Pancreas (tissue), 10 donors: ENCODE measurements at regions not wholly inside any gene's neighbourhood (a gene's known extent, or its start where the extent isn't known, plus 50 kb on each side); places are given as distances from the start of the nearest gene placed in this dataset.

Experiments used
- ATAC-seq, 4 donors: fragments of 200-7000 bp; cut with Tn5 transposase; one replicate each; pipeline versions ENCODE4 v1.8.0 to v1.9.1; 2020; ENCODE audit warnings: mild to moderate bottlenecking in 4 of 4, moderate library complexity in 4 of 4
- DNase-seq, 6 donors: peaks; one replicate each; pipeline ENCODE4 v3.0.0-alpha.2; 2020
- FAIRE-seq: peaks from 2 replicates; lab custom pipeline; 2012; peaks lifted over from hg19 to GRCh38; lab: Jason Lieb, UNC
- H3K27ac ChIP-seq, 4 donors: fragments of 200-600 bp; sonication (generic); 1 replicate in 3 of 4; 2 replicates in 1 of 4; pipeline versions ENCODE4 v1.5.0 to v1.8.0; 2020
- H3K27me3 ChIP-seq, 4 donors: fragments of 200-600 bp; one replicate each; pipeline ENCODE4 v1.8.0; 2021
- H3K36me3 ChIP-seq, 3 donors: fragments of 200-600 bp; sonication (generic) in 1 of 3; one replicate each; pipeline versions ENCODE4 v1.5.0 to v1.8.0; 2020 to 2021
- H3K4me1 ChIP-seq, 3 donors: fragments of 200-600 bp; one replicate each; pipeline ENCODE4 v1.8.0; 2021
- H3K4me3 ChIP-seq, 4 donors: fragments of 200-600 bp; sonication (generic) in 2 of 4; one replicate each; pipeline versions ENCODE4 v1.5.0 to v1.8.0; 2020 to 2021
- H3K9me3 ChIP-seq, 4 donors: fragments of 200-600 bp; one replicate each; pipeline ENCODE4 v1.8.0; 2021
- WGBS, 2 donors: extraction: QIAGEN DNeasy Blood & Tissue Kit; methylation state at CpG; one replicate each; pipeline ENCODE4 v1.1.7; 2013; 5-methylcytosine and 5-hydroxymethylcytosine counted together
- intact Hi-C, 3 donors: fragments of 100-400 bp; cut with DNase I; formaldehyde crosslinking; loops; one replicate each; pipeline versions ENCODE4 v1.11.1 to v1.14.2; 2022
- TF ChIP-seq, protein P1 (sequence below), 4 donors: fragments of 200-600 bp; sonication (generic) in 3 of 4; IDR thresholded peaks; one replicate each; pipeline versions ENCODE4 v1.5.0 to v1.8.0; 2021; ENCODE audit warnings: antibody characterized with exemption in 4 of 4
- donor health status: healthy with polysubstance abuse.
- donor health status: DM: no; HTN: no; CAD: no; lungs with moderate emphysema.
- donor health status: DM: no; HTN: no; CAD: no.
- donor health status: control.
- donor health status: control.
- donor health status: Bipolar disorder and iron deficiency.
- donor health status: DM: yes; HTN: yes; CAD: no.
- donor health status: DM: no; HTN: no; CAD: no.
- donor health status: DM: no; HTN: no; CAD: no.
- donor health status: DM: yes; HTN: yes; CAD: no.

DNA sequence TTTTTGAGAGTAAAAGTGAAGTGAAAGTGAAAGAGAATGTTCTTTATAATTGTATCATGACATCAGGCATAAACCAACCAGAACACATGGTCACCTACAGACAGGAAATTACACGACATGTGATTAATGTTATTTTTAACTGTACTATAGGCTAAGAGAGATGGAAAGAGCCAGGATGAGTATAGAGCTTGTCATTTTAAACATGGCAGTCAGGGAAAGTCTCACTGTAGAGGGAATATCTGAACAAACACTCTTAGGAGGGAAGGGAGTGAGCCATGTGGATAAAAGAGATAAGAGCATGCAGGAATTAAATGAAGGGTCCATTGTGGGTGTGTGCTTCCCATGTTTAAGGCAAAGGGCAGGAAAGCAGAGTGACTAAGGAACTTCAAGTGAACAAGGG is 599.1 kb upstream of the FAT3 start:
- TF ChIP-seq, protein P1, sequence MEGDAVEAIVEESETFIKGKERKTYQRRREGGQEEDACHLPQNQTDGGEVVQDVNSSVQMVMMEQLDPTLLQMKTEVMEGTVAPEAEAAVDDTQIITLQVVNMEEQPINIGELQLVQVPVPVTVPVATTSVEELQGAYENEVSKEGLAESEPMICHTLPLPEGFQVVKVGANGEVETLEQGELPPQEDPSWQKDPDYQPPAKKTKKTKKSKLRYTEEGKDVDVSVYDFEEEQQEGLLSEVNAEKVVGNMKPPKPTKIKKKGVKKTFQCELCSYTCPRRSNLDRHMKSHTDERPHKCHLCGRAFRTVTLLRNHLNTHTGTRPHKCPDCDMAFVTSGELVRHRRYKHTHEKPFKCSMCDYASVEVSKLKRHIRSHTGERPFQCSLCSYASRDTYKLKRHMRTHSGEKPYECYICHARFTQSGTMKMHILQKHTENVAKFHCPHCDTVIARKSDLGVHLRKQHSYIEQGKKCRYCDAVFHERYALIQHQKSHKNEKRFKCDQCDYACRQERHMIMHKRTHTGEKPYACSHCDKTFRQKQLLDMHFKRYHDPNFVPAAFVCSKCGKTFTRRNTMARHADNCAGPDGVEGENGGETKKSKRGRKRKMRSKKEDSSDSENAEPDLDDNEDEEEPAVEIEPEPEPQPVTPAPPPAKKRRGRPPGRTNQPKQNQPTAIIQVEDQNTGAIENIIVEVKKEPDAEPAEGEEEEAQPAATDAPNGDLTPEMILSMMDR (IDR thresholded peaks at IDR 0.05) = no peak
- H3K36me3 ChIP-seq = no peaks in the 10 kb centered on the region
- intact Hi-C loops = no loop called here
- no peak for FAIRE-seq
- no peaks in the 10 kb centered on the region for H3K4me1 ChIP-seq
- H3K4me3 ChIP-seq = no peak overlapping the region
- no peaks in the 10 kb centered on the region for H3K27me3 ChIP-seq
- H3K9me3 ChIP-seq = no peaks in the 10 kb centered on the region
- H3K27ac ChIP-seq = no peak overlapping the region
- 34 to 59% methylated on average over 1 of the region's 1 CpG for WGBS, 2 donors
- no peak for ATAC-seq
- no peak for DNase-seq

DNA sequence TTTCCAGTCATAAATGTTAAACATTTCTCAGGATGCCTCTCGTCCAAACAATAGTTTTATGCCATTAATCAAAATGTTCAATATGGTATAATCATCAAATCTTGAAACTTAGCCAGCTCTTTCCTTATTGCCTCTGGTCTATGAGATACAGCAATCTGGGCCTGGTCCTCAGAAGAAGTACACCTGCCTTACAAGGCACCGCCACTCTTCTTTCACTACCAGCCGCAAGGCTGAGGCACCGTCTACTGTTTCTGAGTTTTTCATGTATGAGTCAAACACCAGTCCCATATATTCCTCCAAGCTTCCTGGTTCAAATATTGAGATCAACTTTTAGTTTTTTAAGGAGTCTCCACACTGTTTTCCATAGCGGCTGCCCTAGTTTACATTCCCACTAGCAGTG is 600.6 kb upstream of the FAT3 start:
- WGBS, 2 donors = 70 to 73% methylated on average over 5 of the region's 5 CpGs
- Histone ChIP-seq H3K27ac (no peak overlapping the region), H3K4me3 (no peak overlapping the region), H3K9me3 (no peaks in the 10 kb centered on the region), H3K27me3 (no peaks in the 10 kb centered on the region), H3K4me1 (no peaks in the 10 kb centered on the region), H3K36me3 (no peaks in the 10 kb centered on the region)
- FAIRE-seq (no peak), DNase-seq (no peak), ATAC-seq (no peak)
- TF ChIP-seq, protein P1 (IDR thresholded peaks at IDR 0.05) = no peak
- intact Hi-C loops = no loop called here

- no peak overlapping the region for H3K27ac ChIP-seq
- H3K4me1 ChIP-seq = no peaks in the 10 kb centered on the region
- H3K27me3 ChIP-seq = no peaks in the 10 kb centered on the region
- H3K9me3 ChIP-seq = no peaks in the 10 kb centered on the region
- DNase-seq (no peak), ATAC-seq (no peak), FAIRE-seq (no peak)
- intact Hi-C loops = no loop called here
- no peaks in the 10 kb centered on the region for H3K36me3 ChIP-seq
- no peak overlapping the region for H3K4me3 ChIP-seq
- TF ChIP-seq, protein P1 (IDR thresholded peaks at IDR 0.05) = no peak
- 47 to 57% methylated on average over 3 of the region's 3 CpGs for WGBS, 2 donors
These were observed 615.9 kb upstream of the FAT3 start for GRCh38 chr11:91608677-91609076.

DNA sequence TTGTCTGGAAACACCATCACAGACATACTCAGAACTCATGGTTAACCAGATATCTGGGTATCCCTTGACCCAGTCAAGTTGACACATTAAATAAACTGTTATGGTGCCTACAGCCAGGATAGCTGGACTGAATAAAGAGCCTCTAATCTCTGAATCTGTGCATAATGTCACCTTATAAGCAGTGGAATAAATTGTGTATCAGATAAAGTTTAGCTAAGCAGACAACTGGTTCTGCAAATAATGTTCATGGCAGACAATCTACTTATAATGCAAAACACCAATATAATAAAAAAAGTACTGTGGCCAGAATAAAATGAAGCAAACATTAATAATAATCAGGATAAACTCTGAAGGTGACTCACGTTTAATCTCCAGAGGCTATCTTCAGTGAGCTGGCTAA is 628.5 kb upstream of the FAT3 start:
- TF ChIP-seq, protein P1 (IDR thresholded peaks at IDR 0.05) = no peak
- DNase-seq (no peak), ATAC-seq (no peak), FAIRE-seq (no peak)
- WGBS, 2 donors = 28 to 40% methylated on average over 1 of the region's 1 CpG
- Histone ChIP-seq H3K27me3 (no peaks in the 10 kb centered on the region), H3K36me3 (no peaks in the 10 kb centered on the region), H3K4me1 (no peaks in the 10 kb centered on the region), H3K4me3 (no peak overlapping the region), H3K27ac (no peak overlapping the region), H3K9me3 (no peaks in the 10 kb centered on the region)
- intact Hi-C loops = no loop called here

GRCh38 chr11:91591021-91591420 is 633.6 kb upstream of the FAT3 start:
- no peak for FAIRE-seq
- H3K4me1 ChIP-seq = no peaks in the 10 kb centered on the region
- no peak for ATAC-seq

More at GRCh38 chr11:91591021-91591420, 633.6 kb upstream of the FAT3 start:
- no peaks in the 10 kb centered on the region for H3K27me3 ChIP-seq
- no peaks in the 10 kb centered on the region for H3K36me3 ChIP-seq
- DNase-seq = no peak
- no peak overlapping the region for H3K27ac ChIP-seq
- intact Hi-C loops = no loop called here
- H3K4me3 ChIP-seq = no peak overlapping the region
- no peaks in the 10 kb centered on the region for H3K9me3 ChIP-seq
- 23 to 43% methylated on average over 1 of the region's 1 CpG for WGBS, 2 donors
- TF ChIP-seq, protein P1 (IDR thresholded peaks at IDR 0.05) = no peak
